RWPE2 (cell line): ENCODE measurements at regions not wholly inside any gene's neighbourhood (a gene's known extent, or its start where the extent isn't known, plus 50 kb on each side); places are given as distances from the start of the nearest gene placed in this dataset.

Experiments used
- ATAC-seq: fragments of 200-7000 bp; cut with Tn5 transposase; 3 replicates; pipeline ENCODE4 v1.9.1; 2021; ENCODE audit warnings: low read depth
- DNase-seq: peaks from one replicate; pipeline ENCODE4 v3.0.0-alpha.2; 2020; ENCODE audit warnings: low spot score
- H3K27ac ChIP-seq: fragments of 450-650 bp; 2 replicates; pipeline ENCODE4 v1.5.1; 2017; ENCODE audit warnings: mild to moderate bottlenecking; ENCODE audit not compliant: poor library complexity, severe bottlenecking
- H3K27me3 ChIP-seq: fragments of 250-450 bp; sonication (Bioruptor Pico); 2 replicates; pipeline ENCODE4 v1.5.1; 2021; ENCODE audit warnings: mild to moderate bottlenecking, moderate library complexity; ENCODE audit not compliant: insufficient read depth, poor library complexity, severe bottlenecking
- H3K36me3 ChIP-seq: fragments of 250-450 bp; sonication (Bioruptor Pico); 2 replicates; pipeline ENCODE4 v1.5.1; 2020; ENCODE audit warnings: low read depth, mild to moderate bottlenecking, moderate library complexity
- H3K4me1 ChIP-seq: fragments of 250-450 bp; sonication (Bioruptor Pico); 2 replicates; pipeline ENCODE4 v1.5.1; 2021; ENCODE audit warnings: mild to moderate bottlenecking, moderate library complexity; ENCODE audit not compliant: insufficient read depth, poor library complexity, severe bottlenecking
- H3K4me3 ChIP-seq: fragments of 250-450 bp; sonication (Bioruptor Pico); 2 replicates; pipeline ENCODE4 v1.5.1; 2021; ENCODE audit warnings: mild to moderate bottlenecking, moderate library complexity; ENCODE audit not compliant: severe bottlenecking
- H3K9me3 ChIP-seq: fragments of 250-450 bp; sonication (Bioruptor Pico); 2 replicates; pipeline ENCODE4 v1.5.1; 2021; ENCODE audit warnings: mild to moderate bottlenecking, moderate library complexity; ENCODE audit not compliant: severe bottlenecking
- TF ChIP-seq, protein P1 (sequence below): fragments of 450-650 bp; IDR thresholded peaks from one replicate; pipeline ENCODE4 v1.5.1; 2017; ENCODE audit warnings: mild to moderate bottlenecking, moderate library complexity; ENCODE audit not compliant: poor library complexity, severe bottlenecking

DNA sequence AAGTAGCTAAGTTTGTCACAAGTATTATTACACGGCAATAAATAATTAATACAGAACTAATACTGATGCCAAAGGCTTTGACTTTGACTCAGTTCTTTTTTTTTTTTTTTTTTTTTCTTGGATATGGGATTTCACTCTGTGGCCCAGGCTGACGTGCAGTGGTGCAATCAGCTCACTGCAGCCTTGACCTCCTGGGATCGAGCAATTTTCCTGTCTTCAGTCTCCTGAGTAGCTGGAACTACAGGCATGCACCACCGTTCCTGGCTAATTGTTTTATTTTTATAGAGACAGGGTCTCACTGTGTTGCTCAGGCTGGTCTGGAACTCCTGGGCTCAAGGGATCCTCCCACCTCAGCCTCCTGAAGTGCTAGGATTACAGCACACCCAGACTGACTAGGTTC is 284.5 kb downstream of the SS18 start:
- H3K9me3 ChIP-seq = no peaks in the 10 kb centered on the region
- H3K4me1 ChIP-seq = no peaks in the 10 kb centered on the region
- peaks cover 6% of the 10 kb centered on the region for H3K27me3 ChIP-seq
- no peak overlapping the region for H3K27ac ChIP-seq
- no peak for DNase-seq
- H3K36me3 ChIP-seq = no peaks in the 10 kb centered on the region
- no peak for ATAC-seq
- no peak overlapping the region for H3K4me3 ChIP-seq
- TF ChIP-seq, protein P1, sequence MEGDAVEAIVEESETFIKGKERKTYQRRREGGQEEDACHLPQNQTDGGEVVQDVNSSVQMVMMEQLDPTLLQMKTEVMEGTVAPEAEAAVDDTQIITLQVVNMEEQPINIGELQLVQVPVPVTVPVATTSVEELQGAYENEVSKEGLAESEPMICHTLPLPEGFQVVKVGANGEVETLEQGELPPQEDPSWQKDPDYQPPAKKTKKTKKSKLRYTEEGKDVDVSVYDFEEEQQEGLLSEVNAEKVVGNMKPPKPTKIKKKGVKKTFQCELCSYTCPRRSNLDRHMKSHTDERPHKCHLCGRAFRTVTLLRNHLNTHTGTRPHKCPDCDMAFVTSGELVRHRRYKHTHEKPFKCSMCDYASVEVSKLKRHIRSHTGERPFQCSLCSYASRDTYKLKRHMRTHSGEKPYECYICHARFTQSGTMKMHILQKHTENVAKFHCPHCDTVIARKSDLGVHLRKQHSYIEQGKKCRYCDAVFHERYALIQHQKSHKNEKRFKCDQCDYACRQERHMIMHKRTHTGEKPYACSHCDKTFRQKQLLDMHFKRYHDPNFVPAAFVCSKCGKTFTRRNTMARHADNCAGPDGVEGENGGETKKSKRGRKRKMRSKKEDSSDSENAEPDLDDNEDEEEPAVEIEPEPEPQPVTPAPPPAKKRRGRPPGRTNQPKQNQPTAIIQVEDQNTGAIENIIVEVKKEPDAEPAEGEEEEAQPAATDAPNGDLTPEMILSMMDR = no peak

DNA sequence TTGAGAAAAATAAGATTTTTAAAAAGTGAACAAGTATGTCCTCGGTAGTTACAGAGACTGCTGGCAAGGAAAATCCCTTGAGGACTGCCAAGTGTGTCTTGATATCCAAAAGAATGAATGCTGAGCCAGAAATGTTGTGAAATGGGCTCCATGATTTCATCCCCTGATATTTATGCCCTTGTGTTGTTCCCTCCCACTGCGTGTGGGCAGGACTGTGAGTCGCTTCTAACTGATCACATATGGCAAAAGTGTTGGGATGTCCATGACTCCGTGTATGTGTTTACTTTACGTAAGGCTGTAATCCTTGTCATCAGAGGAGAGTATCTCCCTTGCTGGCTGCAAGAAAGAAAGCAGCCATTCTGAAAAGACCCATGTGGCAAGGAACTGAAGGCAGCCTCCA is 285.1 kb downstream of the SS18 start:
- no peak overlapping the region for H3K4me3 ChIP-seq
- no peaks in the 10 kb centered on the region for H3K9me3 ChIP-seq
- no peak overlapping the region for H3K27ac ChIP-seq
- peaks cover 6% of the 10 kb centered on the region for H3K27me3 ChIP-seq
- TF ChIP-seq, protein P1 = no peak
- DNase-seq = no peak
- no peaks in the 10 kb centered on the region for H3K36me3 ChIP-seq
- H3K4me1 ChIP-seq = no peaks in the 10 kb centered on the region
- peak; percentile 40; the same call in 1 of the 3 replicates for ATAC-seq

DNA sequence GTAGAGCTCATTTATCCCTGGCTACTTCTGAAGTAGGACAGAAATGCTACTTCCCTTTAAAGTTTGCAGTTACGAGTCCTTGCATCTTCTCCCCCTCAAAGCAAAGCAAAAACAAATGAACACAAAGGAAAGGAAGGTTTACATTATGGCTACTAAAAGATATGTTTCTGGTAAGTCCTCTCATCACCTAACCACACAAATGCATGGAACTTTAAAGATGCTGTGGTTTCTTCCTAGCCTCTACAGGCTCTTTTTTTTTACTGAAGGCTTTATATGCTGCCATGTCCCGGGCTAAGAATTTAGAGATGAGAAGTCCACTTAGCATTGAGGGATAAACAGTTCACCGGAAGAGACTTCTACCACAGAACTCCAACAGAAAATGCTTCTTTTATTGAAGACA is 291.2 kb downstream of the SS18 start:
- DNase-seq (no peak), ATAC-seq (no peak)
- Histone ChIP-seq H3K27me3 (peaks cover 6% of the 10 kb centered on the region), H3K4me3 (no peak overlapping the region), H3K27ac (no peak overlapping the region), H3K4me1 (no peaks in the 10 kb centered on the region), H3K9me3 (no peaks in the 10 kb centered on the region), H3K36me3 (no peaks in the 10 kb centered on the region)
- TF ChIP-seq, protein P1 = no peak

GRCh38 chr18:25798046-25798445 is 292.4 kb downstream of the SS18 start:
- H3K36me3 ChIP-seq = no peaks in the 10 kb centered on the region
- H3K9me3 ChIP-seq = no peaks in the 10 kb centered on the region
- TF ChIP-seq, protein P1 = no peak
- no peak overlapping the region for H3K4me3 ChIP-seq
- ATAC-seq = no peak
- H3K27me3 ChIP-seq = peaks cover 3% of the 10 kb centered on the region
- DNase-seq = no peak
- H3K27ac ChIP-seq = no peak overlapping the region
- H3K4me1 ChIP-seq = no peaks in the 10 kb centered on the region

GRCh38 chr18:25795213-25795612 is 295.2 kb downstream of the SS18 start:
- TF ChIP-seq, protein P1 = no peak
- ATAC-seq = no peak
- no peaks in the 10 kb centered on the region for H3K9me3 ChIP-seq
- H3K4me3 ChIP-seq = no peak overlapping the region
- no peaks in the 10 kb centered on the region for H3K4me1 ChIP-seq
- H3K27ac ChIP-seq = no peak overlapping the region
- H3K27me3 ChIP-seq = no peaks in the 10 kb centered on the region
- DNase-seq = no peak
- H3K36me3 ChIP-seq = no peaks in the 10 kb centered on the region
